ENCODE measurements at regions not wholly inside any gene's neighbourhood (a gene's known extent, or its start where the extent isn't known, plus 50 kb on each side); places are given as distances from the start of the nearest gene placed in this dataset.

GRCh38 chr12:45532113-45532512 lies 197.4 kb upstream of the ARID2 start:
- ATAC-seq (no peak), DNase-seq (ENCODE audit: low spot score) (no peak), FAIRE-seq (no peak)
- Histone ChIP-seq H3K4me1 (ENCODE audit: insufficient read depth, low read length) (no peaks in the 10 kb centered on the region), H3K4me2 (ENCODE audit: low read depth, low read length) (no peak overlapping the region), H4K20me1 (ENCODE audit: insufficient read depth, low read length) (no peaks in the 10 kb centered on the region), H3K9me3 (ENCODE audit: low read length) (peaks cover 4% of the 10 kb centered on the region; the same call in 1 of the 2 replicates), H3K4me3 (replicated peaks in 1 of 3; ENCODE audit: insufficient read depth in 1 of 3, low read depth in 2 of 3, low read length in 3 of 3) (no peak overlapping the region), H3K27ac (ENCODE audit: extremely low read length, insufficient read depth, low read length) (no peak overlapping the region), H3K9ac (ENCODE audit: insufficient read depth, low read depth, low read length) (no peak overlapping the region), H3K79me2 (ENCODE audit: insufficient read depth, low read length) (no peaks in the 10 kb centered on the region), H3K36me3 (replicated peaks in 1 of 2; ENCODE audit: control insufficient read depth in 1 of 2, insufficient read depth in 2 of 2, low read length in 2 of 2) (no peaks in the 10 kb centered on the region), H2AFZ (ENCODE audit: low read length) (no peak overlapping the region), H3K27me3 (ENCODE audit: control insufficient read depth in 1 of 2, insufficient read depth in 2 of 2, low read length in 2 of 2) (no peaks in the 10 kb centered on the region; a peak in 1 of 5 replicates)
- ChIA-PET POLR2A (no interaction called here), CTCF (ENCODE audit: low intra/inter-chr PET ratio, low total read pairs) (no interaction called here)
- intact Hi-C loops (cut with micrococcal nuclease; ENCODE audit: unreplicated experiment), result no loop called here
- BruUV-seq (replicated peaks), result no TSS peak
- in situ Hi-C loops (cut with HindIII; ENCODE audit: extremely low pct_ligation_motif_present, low pct_unique_long_range_greater_than_20kb), result loop anchor here (25.0 kb wide), 1 partner anchor 355 kb away; no protein-coding TSS in a partner anchor
- TF ChIP-seq PHF21A (CRISPR knock-in tag; IDR thresholded peaks at IDR 0.05) (no peak), ZNF557 (CRISPR knock-in tag; IDR thresholded peaks at IDR 0.05) (no peak), MAF1 (CRISPR knock-in tag; IDR thresholded peaks at IDR 0.05; ENCODE audit: borderline replicate concordance) (no peak), TEAD2 (CRISPR knock-in tag; IDR thresholded peaks at IDR 0.05) (no peak), ZIK1 (CRISPR knock-in tag; IDR thresholded peaks at IDR 0.05; ENCODE audit: borderline replicate concordance, low read depth) (no peak), SRSF1 (optimal IDR thresholded peaks at IDR 0.05; ENCODE audit: low read depth, low read length) (no peak), MZF1 (CRISPR knock-in tag; IDR thresholded peaks at IDR 0.05; ENCODE audit: borderline replicate concordance) (no peak), ZSCAN25 (CRISPR knock-in tag; IDR thresholded peaks at IDR 0.05) (no peak), HOXD1 (CRISPR knock-in tag; IDR thresholded peaks at IDR 0.05) (no peak), THAP9 (CRISPR knock-in tag; IDR thresholded peaks at IDR 0.05; ENCODE audit: borderline replicate concordance) (no peak), ZNF234 (CRISPR knock-in tag; conservative IDR thresholded peaks at IDR 0.05) (no peak), TRIM22 (IDR thresholded peaks at IDR 0.05) (no peak), ZNF30 (CRISPR knock-in tag; IDR thresholded peaks at IDR 0.05) (no peak)
- 64% methylated on average over 4 of the region's 4 CpGs for WGBS (ENCODE audit: low lambda C conversion rate)
